Upper lobe of left lung (tissue), 6 donors: ENCODE measurements at regions not wholly inside any gene's neighbourhood (a gene's known extent, or its start where the extent isn't known, plus 50 kb on each side); places are given as distances from the start of the nearest gene placed in this dataset.
A peak's percentile ranks its signal among the peaks of the same experiment; 100 is the strongest.

ENCODE experiments used
- ATAC-seq, 2 donors: fragments of 200-7000 bp; cut with Tn5 transposase; one replicate each; pipeline ENCODE4 v1.9.1; 2022; ENCODE audit warnings: mild to moderate bottlenecking in 2 of 2, moderate library complexity in 2 of 2; ENCODE audit not compliant: low FRiP score in 2 of 2
- DNase-seq, 2 donors: peaks; one replicate each; pipeline ENCODE4 v3.0.0-alpha.2; 2019 to 2020
- H3K27ac ChIP-seq, 4 donors: fragments of 200-600 bp; sonication (generic); one replicate each; pipeline ENCODE4 v1.5.1; 2016 to 2019
- H3K27me3 ChIP-seq, 4 donors: fragments of 200-600 bp; sonication (generic); one replicate each; pipeline ENCODE4 v1.5.1; 2017 to 2019
- H3K36me3 ChIP-seq, 4 donors: fragments of 200-600 bp; sonication (generic); one replicate each; pipeline ENCODE4 v1.5.1; 2016 to 2019
- H3K4me1 ChIP-seq, 4 donors: fragments of 200-600 bp; sonication (generic); one replicate each; pipeline ENCODE4 v1.5.1; 2018 to 2019
- H3K4me3 ChIP-seq, 4 donors: fragments of 200-600 bp; sonication (generic); one replicate each; pipeline ENCODE4 v1.5.1; 2017 to 2019; ENCODE audit warnings: mild to moderate bottlenecking in 2 of 4, moderate library complexity in 1 of 4
- H3K9me3 ChIP-seq, 4 donors: fragments of 200-600 bp; sonication (generic); one replicate each; pipeline ENCODE4 v1.5.1; 2018 to 2019
- EP300 ChIP-seq, 4 donors: sonication (generic); formaldehyde crosslinking; IDR thresholded peaks; one replicate each; pipeline ENCODE4 v1.5.1; 2017; ENCODE audit warnings: antibody characterized with exemption in 4 of 4, control low read depth in 2 of 4
- POLR2A ChIP-seq, 4 donors: fragments of 450-650 bp; IDR thresholded peaks; one replicate each; pipeline ENCODE4 v1.5.1; 2016 to 2017; ENCODE audit warnings: antibody characterized with exemption in 4 of 4, mild to moderate bottlenecking in 2 of 4
- POLR2AphosphoS5 ChIP-seq, 2 donors: sonication (generic); formaldehyde crosslinking; IDR thresholded peaks; one replicate each; pipeline ENCODE4 v1.5.1; 2017; ENCODE audit warnings: antibody characterized with exemption in 2 of 2
- WGBS, 2 donors: methylation state at CpG; one replicate each; pipeline ENCODE4 v1.1.5; 2017 to 2018; 5-methylcytosine and 5-hydroxymethylcytosine counted together
- TF ChIP-seq, protein P1 (sequence below), 6 experiments: fragments of 450-650 bp in 4 of 6; fragments of 200-600 bp in 2 of 6; sonication (generic) in 2 of 6; IDR thresholded peaks; one replicate each; pipeline ENCODE4 v1.5.1; 2016 to 2019; ENCODE audit warnings: antibody characterized with exemption in 6 of 6
- donor health status: DM: no; HTN: no; CAD: no; lungs with moderate emphysema.
- donor health status: DM: no; HTN: yes; CAD: no; lungs with severe emphysema.

DNA sequence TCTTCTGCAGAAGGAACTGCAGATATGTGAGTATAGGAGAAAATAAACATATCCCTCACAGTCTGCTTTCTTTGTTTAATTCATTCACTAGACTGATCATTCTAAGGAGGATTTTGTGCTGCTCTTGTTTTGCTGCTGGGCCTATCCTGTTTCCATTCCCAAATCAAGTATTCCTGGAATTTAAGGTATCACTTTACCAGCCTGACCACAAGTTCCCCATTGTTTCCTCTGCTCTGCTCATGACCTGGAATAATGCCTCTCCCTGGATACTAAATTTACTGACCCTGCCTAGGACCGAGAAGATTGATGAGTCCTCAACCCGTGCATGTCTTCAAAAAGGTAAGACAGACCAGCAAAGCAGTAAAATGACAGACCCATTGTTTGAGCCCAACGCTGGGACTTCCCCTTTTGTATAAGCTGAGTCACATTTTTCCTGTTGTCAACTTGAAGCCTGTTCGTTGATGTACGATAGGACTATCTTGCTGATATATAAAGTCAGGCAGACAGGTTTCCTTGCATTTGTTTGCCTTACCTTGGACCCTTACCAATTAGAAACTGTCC, 85.5 kb upstream of the TET2 start:
- H3K4me3 ChIP-seq, result no peak overlapping the region
- H3K36me3 ChIP-seq, result no peaks in the 10 kb centered on the region
- WGBS, 2 donors, result 12 to 29% methylated on average over 5 of the region's 5 CpGs
- DNase-seq, result peak in 1 of 2 donors; percentile 61
- TF ChIP-seq EP300 (IDR thresholded peaks at IDR 0.05), result no peak
- no peak for TF ChIP-seq POLR2AphosphoS5 (IDR thresholded peaks at IDR 0.05)
- TF ChIP-seq, protein P1, sequence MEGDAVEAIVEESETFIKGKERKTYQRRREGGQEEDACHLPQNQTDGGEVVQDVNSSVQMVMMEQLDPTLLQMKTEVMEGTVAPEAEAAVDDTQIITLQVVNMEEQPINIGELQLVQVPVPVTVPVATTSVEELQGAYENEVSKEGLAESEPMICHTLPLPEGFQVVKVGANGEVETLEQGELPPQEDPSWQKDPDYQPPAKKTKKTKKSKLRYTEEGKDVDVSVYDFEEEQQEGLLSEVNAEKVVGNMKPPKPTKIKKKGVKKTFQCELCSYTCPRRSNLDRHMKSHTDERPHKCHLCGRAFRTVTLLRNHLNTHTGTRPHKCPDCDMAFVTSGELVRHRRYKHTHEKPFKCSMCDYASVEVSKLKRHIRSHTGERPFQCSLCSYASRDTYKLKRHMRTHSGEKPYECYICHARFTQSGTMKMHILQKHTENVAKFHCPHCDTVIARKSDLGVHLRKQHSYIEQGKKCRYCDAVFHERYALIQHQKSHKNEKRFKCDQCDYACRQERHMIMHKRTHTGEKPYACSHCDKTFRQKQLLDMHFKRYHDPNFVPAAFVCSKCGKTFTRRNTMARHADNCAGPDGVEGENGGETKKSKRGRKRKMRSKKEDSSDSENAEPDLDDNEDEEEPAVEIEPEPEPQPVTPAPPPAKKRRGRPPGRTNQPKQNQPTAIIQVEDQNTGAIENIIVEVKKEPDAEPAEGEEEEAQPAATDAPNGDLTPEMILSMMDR (IDR thresholded peaks at IDR 0.05), result no peak
- no peak for TF ChIP-seq POLR2A (IDR thresholded peaks at IDR 0.05)
- H3K27ac ChIP-seq, result peak overlapping the region; percentile 29 to 79 (median 72)
- H3K9me3 ChIP-seq, result no peaks in the 10 kb centered on the region
- no peaks in the 10 kb centered on the region for H3K27me3 ChIP-seq
- peak; percentile 42 to 64 for ATAC-seq
- peaks cover 6 to 13% (median 11%) of the 10 kb centered on the region in 4 donors for H3K4me1 ChIP-seq

- H3K27ac ChIP-seq, result peak overlapping the region; percentile 29 to 79 (median 72)
Measured at GRCh38 chr4:105061731-105062130, 84.9 kb upstream of the TET2 start.

GRCh38 chr4:105066401-105066800, 80.3 kb upstream of the TET2 start:
- peaks cover 0 to 7% (median 5%) of the 10 kb centered on the region in 4 donors for H3K4me1 ChIP-seq
- H3K4me3 ChIP-seq, result no peak overlapping the region
- H3K27ac ChIP-seq, result no peak overlapping the region
- H3K36me3 ChIP-seq, result no peaks in the 10 kb centered on the region
- ATAC-seq (no peak), DNase-seq (no peak)
- no peaks in the 10 kb centered on the region for H3K27me3 ChIP-seq
- H3K9me3 ChIP-seq, result no peaks in the 10 kb centered on the region
- TF ChIP-seq EP300 (IDR thresholded peaks at IDR 0.05) (no peak), POLR2AphosphoS5 (IDR thresholded peaks at IDR 0.05) (no peak), POLR2A (IDR thresholded peaks at IDR 0.05) (no peak)
- TF ChIP-seq, protein P1 (IDR thresholded peaks at IDR 0.05), result no peak

More at GRCh38 chr4:105061731-105062130, 84.9 kb upstream of the TET2 start:
- Histone ChIP-seq H3K4me1 (peaks cover 6 to 13% (median 11%) of the 10 kb centered on the region in 4 donors), H3K27me3 (no peaks in the 10 kb centered on the region), H3K9me3 (no peaks in the 10 kb centered on the region), H3K36me3 (no peaks in the 10 kb centered on the region), H3K4me3 (no peak overlapping the region)
- TF ChIP-seq, protein P1 (IDR thresholded peaks at IDR 0.05), result no peak
- no peak for TF ChIP-seq POLR2AphosphoS5 (IDR thresholded peaks at IDR 0.05)
- no peak for TF ChIP-seq POLR2A (IDR thresholded peaks at IDR 0.05)
- TF ChIP-seq EP300 (IDR thresholded peaks at IDR 0.05), result no peak
- 23 to 25% methylated on average over 1 of the region's 1 CpG for WGBS, 2 donors
- ATAC-seq (no peak), DNase-seq (no peak)

GRCh38 chr4:105067431-105067830, 79.2 kb upstream of the TET2 start:
- ATAC-seq (no peak), DNase-seq (no peak)
- no peaks in the 10 kb centered on the region for H3K36me3 ChIP-seq
- H3K4me3 ChIP-seq, result no peak overlapping the region
- H3K27me3 ChIP-seq, result no peaks in the 10 kb centered on the region
- H3K27ac ChIP-seq, result no peak overlapping the region
- TF ChIP-seq POLR2AphosphoS5 (IDR thresholded peaks at IDR 0.05), result no peak
- TF ChIP-seq POLR2A (IDR thresholded peaks at IDR 0.05), result no peak
- no peak for TF ChIP-seq EP300 (IDR thresholded peaks at IDR 0.05)
- TF ChIP-seq, protein P1 (IDR thresholded peaks at IDR 0.05), result no peak
- 75 to 84% methylated on average over 2 of the region's 2 CpGs for WGBS, 2 donors
- H3K9me3 ChIP-seq, result no peaks in the 10 kb centered on the region
- H3K4me1 ChIP-seq, result no peaks in the 10 kb centered on the region

DNA sequence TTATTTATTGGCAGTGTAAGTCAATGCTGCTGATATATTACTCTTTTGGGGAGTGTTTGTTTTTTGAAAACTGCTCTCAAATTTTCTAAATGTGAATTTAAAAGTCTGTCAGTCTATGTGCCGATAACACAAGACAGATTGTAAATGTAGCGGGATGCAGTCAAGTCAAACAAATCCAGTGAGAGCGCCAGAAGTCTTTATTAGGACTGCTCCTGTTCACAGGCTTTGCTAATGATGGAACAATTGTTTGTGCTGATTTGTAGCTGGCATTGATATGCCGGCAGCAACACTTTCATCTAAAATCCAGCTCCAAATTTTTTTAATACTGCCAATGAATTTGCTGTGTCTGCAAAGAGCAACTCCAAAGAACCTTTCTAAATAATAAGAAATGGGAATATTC, 78.7 kb upstream of the TET2 start:
- no peak for ATAC-seq
- H3K4me3 ChIP-seq, result no peak overlapping the region
- no peaks in the 10 kb centered on the region for H3K9me3 ChIP-seq
- H3K27ac ChIP-seq, result no peak overlapping the region
- H3K27me3 ChIP-seq, result no peaks in the 10 kb centered on the region
- no peaks in the 10 kb centered on the region for H3K4me1 ChIP-seq
- WGBS, 2 donors, result 77 to 84% methylated on average over 4 of the region's 4 CpGs
- no peak for DNase-seq
- TF ChIP-seq EP300 (IDR thresholded peaks at IDR 0.05) (no peak), POLR2AphosphoS5 (IDR thresholded peaks at IDR 0.05) (no peak), POLR2A (IDR thresholded peaks at IDR 0.05) (no peak)
- TF ChIP-seq, protein P1 (IDR thresholded peaks at IDR 0.05), result no peak
- no peaks in the 10 kb centered on the region for H3K36me3 ChIP-seq
